ENCODE measurements at regions not wholly inside any gene's neighbourhood (a gene's known extent, or its start where the extent isn't known, plus 50 kb on each side); places are given as distances from the start of the nearest gene placed in this dataset.

- no peak overlapping the region for H3K4me3 ChIP-seq
- no peaks in the 10 kb centered on the region for H3K4me1 ChIP-seq
- no peaks in the 10 kb centered on the region for H3K9me3 ChIP-seq
- H3K27me3 ChIP-seq, result no peaks in the 10 kb centered on the region
- intact Hi-C loops (cut with DNase I), result no loop called here
- no peak overlapping the region for H3K27ac ChIP-seq
- H3K36me3 ChIP-seq, result no peaks in the 10 kb centered on the region
- 70 to 100% methylated on average over 1 of the region's 1 CpG for WGBS, 2 donors
- no peak for TF ChIP-seq CTCF (IDR thresholded peaks at IDR 0.05)
- DNase-seq, result no peak
Measured at GRCh38 chr3:178258121-178258520, 278.1 kb upstream of the KCNMB2 start.

GRCh38 chr3:178259703-178260102 lies 276.5 kb upstream of the KCNMB2 start:
- Histone ChIP-seq H3K9me3 (no peaks in the 10 kb centered on the region), H3K4me1 (no peaks in the 10 kb centered on the region), H3K27me3 (no peaks in the 10 kb centered on the region), H3K36me3 (no peaks in the 10 kb centered on the region), H3K27ac (no peak overlapping the region), H3K4me3 (no peak overlapping the region)
- no peak for DNase-seq
- TF ChIP-seq CTCF (IDR thresholded peaks at IDR 0.05), result no peak
- no peak for TF ChIP-seq POLR2A (IDR thresholded peaks at IDR 0.05)
- intact Hi-C loops (cut with DNase I), result no loop called here

GRCh38 chr3:178260887-178261565 lies 275.2 kb upstream of the KCNMB2 start:
- DNase-seq, result no peak
- TF ChIP-seq POLR2A (IDR thresholded peaks at IDR 0.05), result no peak
- no peak for TF ChIP-seq CTCF (IDR thresholded peaks at IDR 0.05)
- WGBS, 2 donors, result 26 to 30% methylated on average over 4 of the region's 4 CpGs
- Histone ChIP-seq H3K4me3 (no peak overlapping the region), H3K27ac (no peak overlapping the region), H3K36me3 (no peaks in the 10 kb centered on the region), H3K27me3 (no peaks in the 10 kb centered on the region), H3K4me1 (no peaks in the 10 kb centered on the region), H3K9me3 (no peaks in the 10 kb centered on the region)
- intact Hi-C loops (cut with DNase I), result no loop called here

- H3K4me3 ChIP-seq, result no peak overlapping the region
- intact Hi-C loops (cut with DNase I), result no loop called here
- no peak overlapping the region for H3K27ac ChIP-seq
- 61 to 81% methylated on average over 2 of the region's 2 CpGs for WGBS, 2 donors
- no peak for DNase-seq
- no peaks in the 10 kb centered on the region for H3K27me3 ChIP-seq
- no peaks in the 10 kb centered on the region for H3K4me1 ChIP-seq
- no peaks in the 10 kb centered on the region for H3K36me3 ChIP-seq
- no peaks in the 10 kb centered on the region for H3K9me3 ChIP-seq
- no peak for TF ChIP-seq CTCF (IDR thresholded peaks at IDR 0.05)
- TF ChIP-seq POLR2A (IDR thresholded peaks at IDR 0.05), result no peak
Measured at GRCh38 chr3:178263236-178263916, 272.9 kb upstream of the KCNMB2 start.

GRCh38 chr3:178267158-178267844 lies 268.9 kb upstream of the KCNMB2 start:
- Histone ChIP-seq H3K9me3 (no peaks in the 10 kb centered on the region), H3K36me3 (no peaks in the 10 kb centered on the region), H3K4me1 (no peaks in the 10 kb centered on the region), H3K4me3 (no peak overlapping the region), H3K27me3 (no peaks in the 10 kb centered on the region), H3K27ac (no peak overlapping the region)
- DNase-seq, result no peak
- no peak for TF ChIP-seq POLR2A (IDR thresholded peaks at IDR 0.05)
- TF ChIP-seq CTCF (IDR thresholded peaks at IDR 0.05), result no peak
- 48 to 65% methylated on average over 1 of the region's 1 CpG for WGBS, 2 donors
- intact Hi-C loops (cut with DNase I), result no loop called here
